Erythroblast (primary cell): ENCODE measurements at regions not wholly inside any gene's neighbourhood (a gene's known extent, or its start where the extent isn't known, plus 50 kb on each side); places are given as distances from the start of the nearest gene placed in this dataset.

ENCODE experiments used
- GATA1 ChIP-seq: IDR thresholded peaks from 2 replicates; pipeline ENCODE4 v1.6.1; 2011; ENCODE audit warnings: low read depth, mild to moderate bottlenecking, control low read depth, low read length, moderate library complexity
- POLR2A ChIP-seq: IDR thresholded peaks from 2 replicates; pipeline ENCODE4 v1.6.1; 2011; ENCODE audit warnings: mild to moderate bottlenecking, low read length

DNA sequence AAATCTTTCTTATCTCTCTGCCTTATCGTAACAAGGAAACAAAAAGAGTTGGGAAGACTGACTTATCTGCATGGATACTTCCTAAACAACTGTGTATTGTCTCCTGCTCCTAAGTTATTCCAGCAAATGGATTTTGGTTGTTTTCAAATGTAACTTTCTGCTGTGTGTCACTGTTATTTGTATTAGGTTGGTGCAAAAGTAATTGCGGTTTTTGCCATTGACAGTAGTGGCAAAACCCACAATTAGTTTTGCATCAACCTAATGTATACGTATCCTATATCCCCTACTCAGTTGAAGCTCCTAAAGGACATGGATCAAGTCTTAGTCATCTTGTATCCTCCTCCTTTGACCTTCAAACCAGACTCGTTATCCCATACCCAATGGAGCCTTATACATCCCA is 263.4 kb upstream of the GPR101 start:
- TF ChIP-seq POLR2A (no peak), GATA1 (no peak)
